K562 (cell line): ENCODE measurements at regions not wholly inside any gene's neighbourhood (a gene's known extent, or its start where the extent isn't known, plus 50 kb on each side); places are given as distances from the start of the nearest gene placed in this dataset.

ENCODE experiments used
- ATAC-seq: fragments of 200-7000 bp; cut with Tn5 transposase; 3 replicates; pipeline ENCODE4 v1.9.1; 2020; ENCODE audit warnings: moderate library complexity
- BruUV-seq: library from RNA; stranded (reverse); fragments of 400-500 nt; replicated peaks from 2 replicates; lab custom pipeline; 2021; lab: Mats Ljungman, UMichigan
- CTCF ChIA-PET: fragments of 300-600 bp; formaldehyde crosslinking; extraction: SDS; loops from one replicate; lab custom pipeline; 2021; ENCODE audit warnings: low intra/inter-chr PET ratio; lab: Yijun Ruan, JAX
- POLR2A ChIA-PET: fragments of 300-600, 350-650 bp; sonication (Branson Sonifier 250); formaldehyde crosslinking; extraction: SDS; loops from one replicate; lab custom pipeline; 2021; ENCODE audit warnings: antibody characterized with exemption, inconsistent platforms; lab: Yijun Ruan, JAX
- DNase-seq, 4 experiments: peaks; one replicate each; pipeline versions ENCODE4 v3.0.0 to v3.0.0-alpha.2; 2011 to 2018; ENCODE audit warnings: low spot score in 3 of 4, mixed read lengths in 3 of 4; ENCODE audit errors: extremely low read depth in 1 of 4
- FAIRE-seq: peaks from 2 replicates; lab custom pipeline; 2011; peaks lifted over from hg19 to GRCh38; lab: Jason Lieb, UNC
- H2AFZ ChIP-seq: 2 replicates; pipeline ENCODE4 v1.6.0; 2011; ENCODE audit warnings: low read depth, low read length, control low read depth, inconsistent platforms
- H3K27ac ChIP-seq: fragments of 200-600 bp; 3 replicates; pipeline ENCODE4 v1.8.0; 2011; ENCODE audit warnings: low read depth, mild to moderate bottlenecking, control low read depth, inconsistent platforms, low read length, moderate library complexity, mixed read lengths; ENCODE audit errors: extremely low read depth
- H3K27me3 ChIP-seq, 2 experiments: fragments of 300-600 bp in 1 of 2; 2 replicates in 1 of 2; 3 replicates in 1 of 2; pipeline versions ENCODE4 v1.6.0 to v1.8.0; 2011; ENCODE audit warnings: inconsistent platforms in 2 of 2, low read length in 2 of 2, mild to moderate bottlenecking in 1 of 2, mixed read lengths in 1 of 2, moderate library complexity in 1 of 2; ENCODE audit not compliant: control insufficient read depth in 2 of 2, insufficient read depth in 2 of 2
- H3K36me3 ChIP-seq: fragments of 300-600 bp; 3 replicates; pipeline ENCODE4 v1.8.0; 2011; ENCODE audit warnings: mild to moderate bottlenecking, low read length, inconsistent platforms; ENCODE audit not compliant: control insufficient read depth, insufficient read depth
- H3K4me1 ChIP-seq, 2 experiments: fragments of 200-600 bp in 1 of 2; replicated peaks in 1 of 2; 2 replicates in 1 of 2; 3 replicates in 1 of 2; pipeline versions ENCODE4 v1.5.1 to v1.8.0; 2011; ENCODE audit warnings: inconsistent platforms in 2 of 2, low read length in 2 of 2, mild to moderate bottlenecking in 1 of 2, mixed read lengths in 1 of 2, moderate library complexity in 1 of 2; ENCODE audit not compliant: control insufficient read depth in 2 of 2, insufficient read depth in 2 of 2
- H3K4me2 ChIP-seq: 2 replicates; pipeline ENCODE4 v1.6.1; 2011; ENCODE audit warnings: low read length, control low read depth, inconsistent platforms, mixed read lengths; ENCODE audit not compliant: insufficient read depth
- H3K4me3 ChIP-seq: fragments of 200-600 bp; sonication (generic), shearing (Covaris generic); 2 replicates; pipeline ENCODE4 v1.5.1; 2016; ENCODE audit warnings: control low read depth, inconsistent platforms
- H3K79me2 ChIP-seq: fragments of 200-600 bp; 3 replicates; pipeline ENCODE4 v1.8.0; 2011; ENCODE audit warnings: low read length, inconsistent platforms; ENCODE audit not compliant: control insufficient read depth, insufficient read depth
- H3K9ac ChIP-seq, 2 experiments: 2 replicates each; pipeline versions ENCODE4 v1.6.0 to v1.6.1; 2011; ENCODE audit warnings: low read depth in 2 of 2, low read length in 2 of 2, control low read depth in 1 of 2, inconsistent platforms in 1 of 2, mild to moderate bottlenecking in 1 of 2, mixed read lengths in 1 of 2; ENCODE audit not compliant: insufficient read depth in 1 of 2
- H3K9me1 ChIP-seq: one replicate; pipeline ENCODE4 v1.6.0; 2011; ENCODE audit warnings: inconsistent platforms, mild to moderate bottlenecking, low read length, moderate library complexity; ENCODE audit not compliant: control insufficient read depth, insufficient read depth
- H3K9me3 ChIP-seq: replicated peaks from 2 replicates; pipeline ENCODE4 v1.5.1; 2011; ENCODE audit warnings: low read depth, low read length, inconsistent platforms; ENCODE audit not compliant: control insufficient read depth, insufficient read depth
- H4K20me1 ChIP-seq: replicated peaks from 2 replicates; pipeline ENCODE4 v1.6.1; 2011; ENCODE audit warnings: low read length, inconsistent platforms, mixed read lengths; ENCODE audit not compliant: control insufficient read depth, insufficient read depth
- ARID2 ChIP-seq: fragments of 450-650 bp; IDR thresholded peaks from 2 replicates; pipeline ENCODE4 v1.6.1; 2017; ENCODE audit warnings: antibody characterized with exemption, mild to moderate bottlenecking
- CEBPB ChIP-seq: fragments of 450-650 bp; IDR thresholded peaks from 2 replicates; pipeline ENCODE4 v1.6.1; 2016; ENCODE audit warnings: missing genetic modification characterization, missing compliant biosample characterization
- DNMT1 ChIP-seq: fragments of 450-650 bp; IDR thresholded peaks from 2 replicates; pipeline ENCODE4 v1.6.1; 2016; ENCODE audit warnings: antibody characterized with exemption, mild to moderate bottlenecking
- ELF4 ChIP-seq: fragments of 450-650 bp; formaldehyde crosslinking; IDR thresholded peaks from 2 replicates; pipeline ENCODE4 v1.4.0; 2022; ENCODE audit warnings: missing genetic modification characterization
- GTF2E2 ChIP-seq: fragments of 200-800 bp; sonication (Bioruptor generic); IDR thresholded peaks from 2 replicates; pipeline ENCODE4 v1.6.1; 2016; ENCODE audit warnings: missing genetic modification characterization, missing compliant biosample characterization
- JUN ChIP-seq, 2 experiments: sonication (generic) in 1 of 2; formaldehyde crosslinking in 1 of 2; IDR thresholded peaks; 2 replicates each; pipeline versions ENCODE4 v1.6.1 to v1.8.0; 2012 to 2022; ENCODE audit warnings: borderline replicate concordance in 2 of 2, mild to moderate bottlenecking in 2 of 2, improper control_type of control experiment in 1 of 2, low read depth in 1 of 2, low read length in 1 of 2, missing genetic modification reagents in 1 of 2
- MCM7 ChIP-seq, 2 experiments: fragments of 450-650 bp; IDR thresholded peaks; 2 replicates each; pipeline ENCODE4 v1.6.1; 2016 to 2018
- NCOA2 ChIP-seq, 2 experiments: fragments of 450-650 bp; IDR thresholded peaks; 2 replicates each; pipeline ENCODE4 v1.6.1; 2018; ENCODE audit warnings: mild to moderate bottlenecking in 2 of 2, moderate library complexity in 1 of 2; ENCODE audit not compliant: partially characterized antibody in 2 of 2
- NFIX ChIP-seq: fragments of 250-450 bp; sonication (Bioruptor Pico); IDR thresholded peaks from 2 replicates; pipeline ENCODE4 v1.4.0; 2020; ENCODE audit warnings: low read depth, mild to moderate bottlenecking, moderate library complexity
- ZNF586 ChIP-seq: fragments of 450-650 bp; formaldehyde crosslinking; conservative IDR thresholded peaks from 2 replicates; pipeline ENCODE4 v1.4.0; 2020; ENCODE audit warnings: mild to moderate bottlenecking, moderate library complexity
- WGBS: fragments of 100-300 bp; shearing (Covaris generic); methylation state at CpG from one replicate; pipeline ENCODE4 v1.1.6; 2016; ENCODE audit warnings: low coverage, mixed read lengths; ENCODE audit not compliant: insufficient coverage; ENCODE audit errors: missing lambda C conversion rate; 5-methylcytosine and 5-hydroxymethylcytosine counted together
- in situ Hi-C: fragments of 300-500 bp; cut with MboI; formaldehyde crosslinking; loops from 4 replicates; pipeline ENCODE4 v1.15.0; 2018; ENCODE audit warnings: inconsistent platforms, mixed read lengths
- intact Hi-C: fragments of 100-400 bp; cut with micrococcal nuclease; formaldehyde crosslinking; loops from 2 replicates; pipeline ENCODE4 v1.14.2; 2022

- no peak overlapping the region for H3K9ac ChIP-seq
- no peaks in the 10 kb centered on the region for H3K9me3 ChIP-seq
- TF ChIP-seq DNMT1 (no peak), ELF4 (CRISPR knock-in tag) (no peak), ARID2 (no peak), MCM7 (IDR thresholded peaks at IDR 0.05) (no peak), ZNF586 (no peak), NFIX (CRISPR knock-in tag) (no peak), JUN (IDR thresholded peaks at IDR 0.05; ENCODE audit: borderline replicate concordance, low read depth, low read length) (no peak), JUN (CRISPR knock-in tag; IDR thresholded peaks at IDR 0.05; ENCODE audit: borderline replicate concordance) (no peak), NCOA2 (IDR thresholded peaks at IDR 0.05; ENCODE audit: partially characterized antibody in 2 of 2) (no peak), CEBPB (no peak), GTF2E2 (no peak)
- in situ Hi-C loops (no loop called here), intact Hi-C loops (no loop called here)
- no peak overlapping the region for H3K4me3 ChIP-seq
- H2AFZ ChIP-seq = no peak overlapping the region
- ChIA-PET POLR2A (no interaction called here), CTCF (no interaction called here)
- no peak overlapping the region for H3K4me2 ChIP-seq
- ATAC-seq (no peak; the same call in 2 of the 3 replicates), FAIRE-seq (no peak), DNase-seq (no peak)
- no peaks in the 10 kb centered on the region for H3K4me1 ChIP-seq
- H3K79me2 ChIP-seq = no peaks in the 10 kb centered on the region
- no peaks in the 10 kb centered on the region; the same call in 1 of the 2 replicates for H4K20me1 ChIP-seq
- no peak overlapping the region for H3K27ac ChIP-seq
- peaks cover 24 to 56% of the 10 kb centered on the region in 2 experiments for H3K27me3 ChIP-seq
- no TSS peak for BruUV-seq
- 4% methylated on average over 7 of the region's 8 CpGs for WGBS
- no peaks in the 10 kb centered on the region for H3K36me3 ChIP-seq
- no peaks in the 10 kb centered on the region for H3K9me1 ChIP-seq
Measured at GRCh38 chr2:777546-777945, 100.3 kb upstream of the TMEM18 start.
